Stimulated activated effector memory CD8-positive, alpha-beta T cell treated with anti-CD3 and anti-CD28 coated beads, Interleukin-12 subunit alpha, Interleukin-12 subunit beta, amount 100 ng/mL, for 72 hours (primary cell): ENCODE measurements at regions not wholly inside any gene's neighbourhood (a gene's known extent, or its start where the extent isn't known, plus 50 kb on each side); places are given as distances from the start of the nearest gene placed in this dataset.
A peak's percentile ranks its signal among the peaks of the same experiment; 100 is the strongest.

ENCODE experiments used
- ATAC-seq: fragments of 150-1000 bp; cut with Tn5 transposase; 2 replicates; pipeline ENCODE4 v1.10.0; 2021
- DNase-seq, 2 donors: peaks; one replicate each; pipeline ENCODE4 v3.0.0; 2021 to 2022; ENCODE audit warnings: low spot score in 2 of 2
- H3K27ac Mint-ChIP-seq: one replicate; pipeline ENCODE4 v1.8.0; 2022; ENCODE audit warnings: mild to moderate bottlenecking, mixed read lengths
- H3K36me3 Mint-ChIP-seq: one replicate; pipeline ENCODE4 v1.8.0; 2022; ENCODE audit warnings: mild to moderate bottlenecking, mixed read lengths
- H3K4me1 Mint-ChIP-seq: one replicate; pipeline ENCODE4 v1.8.0; 2022; ENCODE audit warnings: mixed read lengths
- H3K4me3 Mint-ChIP-seq: one replicate; pipeline ENCODE4 v1.8.0; 2022; ENCODE audit warnings: mild to moderate bottlenecking, mixed read lengths
- H3K9me3 Mint-ChIP-seq: one replicate; pipeline ENCODE4 v1.8.0; 2022; ENCODE audit warnings: mixed read lengths

GRCh38 chr1:60234776-60235175, 161.2 kb upstream of the C1orf87 start:
- ATAC-seq (no peak), DNase-seq (no peak)
- Mint-ChIP-seq H3K4me1 (no peaks in the 10 kb centered on the region), H3K4me3 (no peak overlapping the region), H3K9me3 (no peaks in the 10 kb centered on the region), H3K27ac (no peak overlapping the region), H3K36me3 (no peaks in the 10 kb centered on the region)

- peaks cover 3% of the 10 kb centered on the region for H3K9me3 Mint-ChIP-seq
- H3K36me3 Mint-ChIP-seq = no peaks in the 10 kb centered on the region
- no peaks in the 10 kb centered on the region for H3K4me1 Mint-ChIP-seq
- ATAC-seq = no peak
- H3K27ac Mint-ChIP-seq = no peak overlapping the region
- no peak for DNase-seq
- no peak overlapping the region for H3K4me3 Mint-ChIP-seq
Observed at GRCh38 chr1:60229821-60230220, 156.3 kb upstream of the C1orf87 start.

GRCh38 chr1:60228041-60228491, 154.5 kb upstream of the C1orf87 start:
- Mint-ChIP-seq H3K4me3 (no peak overlapping the region), H3K4me1 (no peaks in the 10 kb centered on the region), H3K36me3 (no peaks in the 10 kb centered on the region), H3K27ac (no peak overlapping the region), H3K9me3 (peaks cover 3% of the 10 kb centered on the region)
- DNase-seq (no peak), ATAC-seq (no peak)

GRCh38 chr1:60227601-60228000, 154.0 kb upstream of the C1orf87 start:
- ATAC-seq (no peak), DNase-seq (no peak)
- Mint-ChIP-seq H3K4me1 (no peaks in the 10 kb centered on the region), H3K36me3 (no peaks in the 10 kb centered on the region), H3K27ac (no peak overlapping the region), H3K9me3 (peaks cover 3% of the 10 kb centered on the region), H3K4me3 (no peak overlapping the region)

- no peak for ATAC-seq
- Mint-ChIP-seq H3K4me1 (no peaks in the 10 kb centered on the region), H3K9me3 (peaks cover 3% of the 10 kb centered on the region), H3K4me3 (no peak overlapping the region), H3K27ac (no peak overlapping the region), H3K36me3 (no peaks in the 10 kb centered on the region)
- DNase-seq = no peak
Observed at GRCh38 chr1:60225486-60225885, 151.9 kb upstream of the C1orf87 start.

- no peaks in the 10 kb centered on the region for H3K36me3 Mint-ChIP-seq
- DNase-seq (no peak), ATAC-seq (no peak)
- peaks cover 6% of the 10 kb centered on the region for H3K9me3 Mint-ChIP-seq
- no peaks in the 10 kb centered on the region for H3K4me1 Mint-ChIP-seq
- H3K4me3 Mint-ChIP-seq = no peak overlapping the region
- H3K27ac Mint-ChIP-seq = no peak overlapping the region
Observed at GRCh38 chr1:60224523-60224922, 151.0 kb upstream of the C1orf87 start.

- Mint-ChIP-seq H3K27ac (no peak overlapping the region), H3K4me3 (no peak overlapping the region), H3K9me3 (peaks cover 6% of the 10 kb centered on the region), H3K4me1 (no peaks in the 10 kb centered on the region), H3K36me3 (no peaks in the 10 kb centered on the region)
- no peak for ATAC-seq
- DNase-seq = no peak
Observed at GRCh38 chr1:60223158-60223557, 149.6 kb upstream of the C1orf87 start.

- DNase-seq (no peak), ATAC-seq (no peak)
- peaks cover 6% of the 10 kb centered on the region for H3K9me3 Mint-ChIP-seq
- no peaks in the 10 kb centered on the region for H3K4me1 Mint-ChIP-seq
- H3K36me3 Mint-ChIP-seq = no peaks in the 10 kb centered on the region
- no peak overlapping the region for H3K4me3 Mint-ChIP-seq
- no peak overlapping the region for H3K27ac Mint-ChIP-seq
Observed at GRCh38 chr1:60222360-60223115, 149.0 kb upstream of the C1orf87 start.

- H3K36me3 Mint-ChIP-seq = no peaks in the 10 kb centered on the region
- no peaks in the 10 kb centered on the region for H3K4me1 Mint-ChIP-seq
- no peak for DNase-seq
- no peak overlapping the region for H3K4me3 Mint-ChIP-seq
- ATAC-seq = no peak
- H3K9me3 Mint-ChIP-seq = peaks cover 4% of the 10 kb centered on the region
- H3K27ac Mint-ChIP-seq = no peak overlapping the region
Observed at GRCh38 chr1:60213253-60213652, 139.7 kb upstream of the C1orf87 start.

GRCh38 chr1:60196026-60196425, 122.5 kb upstream of the C1orf87 start:
- DNase-seq (no peak), ATAC-seq (peak; percentile 32)
- Mint-ChIP-seq H3K27ac (no peak overlapping the region), H3K36me3 (no peaks in the 10 kb centered on the region), H3K9me3 (peaks cover 5% of the 10 kb centered on the region), H3K4me3 (no peak overlapping the region), H3K4me1 (no peaks in the 10 kb centered on the region)

GRCh38 chr1:60185684-60186083, 112.1 kb upstream of the C1orf87 start:
- Mint-ChIP-seq H3K36me3 (no peaks in the 10 kb centered on the region), H3K4me3 (no peak overlapping the region), H3K4me1 (no peaks in the 10 kb centered on the region), H3K9me3 (peaks cover 18% of the 10 kb centered on the region), H3K27ac (no peak overlapping the region)
- DNase-seq = no peak
- no peak for ATAC-seq

- Mint-ChIP-seq H3K4me1 (no peaks in the 10 kb centered on the region), H3K4me3 (no peak overlapping the region), H3K36me3 (no peaks in the 10 kb centered on the region), H3K9me3 (peaks cover 18% of the 10 kb centered on the region), H3K27ac (no peak overlapping the region)
- DNase-seq = no peak
- no peak for ATAC-seq
Observed at GRCh38 chr1:60184521-60184920, 111.0 kb upstream of the C1orf87 start.

- Mint-ChIP-seq H3K4me3 (no peak overlapping the region), H3K36me3 (no peaks in the 10 kb centered on the region), H3K4me1 (no peaks in the 10 kb centered on the region), H3K9me3 (peaks cover 4% of the 10 kb centered on the region), H3K27ac (no peak overlapping the region)
- DNase-seq (no peak), ATAC-seq (no peak)
Observed at GRCh38 chr1:60173729-60174505, 100.3 kb upstream of the C1orf87 start.

- Mint-ChIP-seq H3K9me3 (peaks cover 4% of the 10 kb centered on the region), H3K36me3 (no peaks in the 10 kb centered on the region), H3K4me1 (no peaks in the 10 kb centered on the region), H3K27ac (no peak overlapping the region), H3K4me3 (no peak overlapping the region)
- ATAC-seq (no peak), DNase-seq (no peak)
Observed at GRCh38 chr1:60173006-60173405, 99.4 kb upstream of the C1orf87 start.

GRCh38 chr1:60171801-60172200, 98.2 kb upstream of the C1orf87 start:
- ATAC-seq (no peak), DNase-seq (no peak)
- no peak overlapping the region for H3K4me3 Mint-ChIP-seq
- H3K36me3 Mint-ChIP-seq = no peaks in the 10 kb centered on the region
- H3K27ac Mint-ChIP-seq = no peak overlapping the region
- no peaks in the 10 kb centered on the region for H3K4me1 Mint-ChIP-seq
- peaks cover 4% of the 10 kb centered on the region for H3K9me3 Mint-ChIP-seq

GRCh38 chr1:60170709-60171108, 97.1 kb upstream of the C1orf87 start:
- no peak overlapping the region for H3K4me3 Mint-ChIP-seq
- no peak overlapping the region for H3K27ac Mint-ChIP-seq
- no peak for DNase-seq
- H3K4me1 Mint-ChIP-seq = no peaks in the 10 kb centered on the region
- H3K36me3 Mint-ChIP-seq = no peaks in the 10 kb centered on the region
- H3K9me3 Mint-ChIP-seq = peaks cover 4% of the 10 kb centered on the region
- ATAC-seq = no peak
